PC-3 (cell line): ENCODE measurements at regions not wholly inside any gene's neighbourhood (a gene's known extent, or its start where the extent isn't known, plus 50 kb on each side); places are given as distances from the start of the nearest gene placed in this dataset.

Source experiments
- ATAC-seq: fragments of 200-7000 bp; cut with Tn5 transposase; 2 replicates; pipeline ENCODE4 v1.9.1; 2020; ENCODE audit warnings: mild to moderate bottlenecking, moderate library complexity
- BruUV-seq: library from RNA; stranded (reverse); fragments of 400-500 nt; replicated peaks from 2 replicates; lab custom pipeline; 2021; lab: Mats Ljungman, UMichigan
- CTCF ChIA-PET: fragments of 300-600 bp; sonication (Branson Sonifier 250); formaldehyde crosslinking; loops from one replicate; lab custom pipeline; 2022; ENCODE audit warnings: antibody characterized with exemption; lab: Charles Lee
- POLR2A ChIA-PET: fragments of 300-600 bp; sonication (Branson Sonifier 250); formaldehyde crosslinking; loops from one replicate; lab custom pipeline; 2022; ENCODE audit warnings: antibody characterized with exemption; ENCODE audit not compliant: unreplicated experiment; lab: Charles Lee
- DNase-seq: peaks from one replicate; pipeline ENCODE4 v3.0.0-alpha.2; 2015
- H2AFZ ChIP-seq: fragments of 300-600 bp; sonication (generic); 2 replicates; pipeline ENCODE4 v1.6.0; 2016; ENCODE audit warnings: antibody characterized with exemption, low read length
- H3F3A ChIP-seq: fragments of 300-600 bp; sonication (generic); one replicate; pipeline ENCODE4 v1.6.0; 2017; ENCODE audit warnings: antibody characterized with exemption, low read length, control low read depth, mild to moderate bottlenecking; ENCODE audit not compliant: unreplicated experiment
- H3K27ac ChIP-seq: fragments of 300-600 bp; sonication (generic); 2 replicates; pipeline ENCODE4 v1.5.1; 2016; ENCODE audit warnings: mild to moderate bottlenecking, low read length
- H3K27me3 ChIP-seq: fragments of 300-600 bp; sonication (generic); 2 replicates; pipeline ENCODE4 v1.6.1; 2016; ENCODE audit warnings: low read length, mixed read lengths
- H3K36me3 ChIP-seq: fragments of 300-600 bp; sonication (generic); 2 replicates; pipeline ENCODE4 v1.6.1; 2016; ENCODE audit warnings: low read depth, mixed run types, low read length, mixed read lengths
- H3K4me1 ChIP-seq: fragments of 300-600 bp; sonication (generic); 2 replicates; pipeline ENCODE4 v1.5.1; 2016; ENCODE audit warnings: low read length; ENCODE audit not compliant: insufficient read depth
- H3K4me2 ChIP-seq: fragments of 300-600 bp; sonication (generic); 2 replicates; pipeline ENCODE4 v1.6.0; 2016; ENCODE audit warnings: low read length
- H3K4me3 ChIP-seq: fragments of 300-600 bp; sonication (generic); 2 replicates; pipeline ENCODE4 v1.5.1; 2016; ENCODE audit warnings: mild to moderate bottlenecking, low read length, mixed read lengths
- H3K79me2 ChIP-seq: fragments of 300-600 bp; sonication (generic); 2 replicates; pipeline ENCODE4 v1.6.1; 2017; ENCODE audit warnings: low read length, mixed read lengths
- H3K9ac ChIP-seq: fragments of 300-600 bp; sonication (generic); 2 replicates; pipeline ENCODE4 v1.6.0; 2016; ENCODE audit warnings: mild to moderate bottlenecking, low read length
- H3K9me2 ChIP-seq: fragments of 300-600 bp; sonication (generic); replicated peaks from 2 replicates; pipeline ENCODE4 v1.6.1; 2016; ENCODE audit warnings: mixed run types, low read length, mixed read lengths
- H3K9me3 ChIP-seq: fragments of 300-600 bp; sonication (generic); 2 replicates; pipeline ENCODE4 v1.6.1; 2016; ENCODE audit warnings: low read length, mixed read lengths
- H4K20me1 ChIP-seq: fragments of 300-600 bp; sonication (generic); 2 replicates; pipeline ENCODE4 v1.6.1; 2016; ENCODE audit warnings: low read length, mixed read lengths
- EZH2 ChIP-seq: fragments of 300-600 bp; sonication (generic); IDR thresholded peaks from one replicate; pipeline ENCODE4 v1.6.1; 2017; ENCODE audit warnings: antibody characterized with exemption, mild to moderate bottlenecking, low read length; ENCODE audit not compliant: unreplicated experiment
- EZH2phosphoT487 ChIP-seq: fragments of 300-600 bp; sonication (generic); IDR thresholded peaks from 2 replicates; pipeline ENCODE4 v1.6.1; 2018; ENCODE audit warnings: mild to moderate bottlenecking, antibody characterized with exemption, low read length, borderline replicate concordance
- intact Hi-C: fragments of 100-400 bp; cut with micrococcal nuclease; formaldehyde crosslinking; loops from 2 replicates; pipeline ENCODE4 v1.9.0; 2023
- TF ChIP-seq, protein P1 (sequence below): fragments of 300-600 bp; sonication (generic); conservative IDR thresholded peaks from 2 replicates; pipeline ENCODE4 v1.5.1; 2017; ENCODE audit warnings: antibody characterized with exemption, low read depth, mild to moderate bottlenecking, low read length

DNA sequence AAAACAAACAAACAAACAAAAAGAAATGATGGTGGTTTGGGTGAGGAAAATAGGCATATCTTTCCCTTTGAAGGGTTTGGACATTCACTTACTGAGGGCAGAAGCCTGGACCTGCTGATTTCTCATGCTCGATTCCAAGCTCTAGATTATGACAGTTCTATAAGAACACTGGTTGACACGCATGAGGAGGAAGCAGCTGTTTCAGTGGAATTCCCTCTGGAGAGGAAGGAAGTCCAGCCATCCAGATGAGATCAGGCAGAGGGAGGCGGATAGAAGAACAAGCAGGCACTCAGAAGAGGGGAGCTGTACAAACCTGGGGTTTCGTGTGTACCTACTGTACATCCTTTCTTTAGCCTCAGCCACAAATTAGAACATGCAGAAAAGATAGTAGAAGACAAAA is 691.9 kb downstream of the INHBA start:
- TF ChIP-seq EZH2phosphoT487 (no peak), EZH2 (no peak)
- TF ChIP-seq, protein P1, sequence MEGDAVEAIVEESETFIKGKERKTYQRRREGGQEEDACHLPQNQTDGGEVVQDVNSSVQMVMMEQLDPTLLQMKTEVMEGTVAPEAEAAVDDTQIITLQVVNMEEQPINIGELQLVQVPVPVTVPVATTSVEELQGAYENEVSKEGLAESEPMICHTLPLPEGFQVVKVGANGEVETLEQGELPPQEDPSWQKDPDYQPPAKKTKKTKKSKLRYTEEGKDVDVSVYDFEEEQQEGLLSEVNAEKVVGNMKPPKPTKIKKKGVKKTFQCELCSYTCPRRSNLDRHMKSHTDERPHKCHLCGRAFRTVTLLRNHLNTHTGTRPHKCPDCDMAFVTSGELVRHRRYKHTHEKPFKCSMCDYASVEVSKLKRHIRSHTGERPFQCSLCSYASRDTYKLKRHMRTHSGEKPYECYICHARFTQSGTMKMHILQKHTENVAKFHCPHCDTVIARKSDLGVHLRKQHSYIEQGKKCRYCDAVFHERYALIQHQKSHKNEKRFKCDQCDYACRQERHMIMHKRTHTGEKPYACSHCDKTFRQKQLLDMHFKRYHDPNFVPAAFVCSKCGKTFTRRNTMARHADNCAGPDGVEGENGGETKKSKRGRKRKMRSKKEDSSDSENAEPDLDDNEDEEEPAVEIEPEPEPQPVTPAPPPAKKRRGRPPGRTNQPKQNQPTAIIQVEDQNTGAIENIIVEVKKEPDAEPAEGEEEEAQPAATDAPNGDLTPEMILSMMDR, result no peak
- H3K36me3 ChIP-seq, result no peaks in the 10 kb centered on the region
- no peaks in the 10 kb centered on the region for H4K20me1 ChIP-seq
- H2AFZ ChIP-seq, result no peak overlapping the region
- no peaks in the 10 kb centered on the region for H3K27me3 ChIP-seq
- peaks cover 16% of the 10 kb centered on the region for H3K4me1 ChIP-seq
- no peaks in the 10 kb centered on the region for H3K9me3 ChIP-seq
- CTCF ChIA-PET, result no interaction called here
- no peak for ATAC-seq
- no peaks in the 10 kb centered on the region for H3K79me2 ChIP-seq
- no peak overlapping the region for H3K4me3 ChIP-seq
- no peak for DNase-seq
- H3K4me2 ChIP-seq, result no peak overlapping the region
- no peak overlapping the region for H3K27ac ChIP-seq
- POLR2A ChIA-PET, result no interaction called here
- no peak overlapping the region for H3K9ac ChIP-seq
- intact Hi-C loops, result no loop called here
- BruUV-seq, result no TSS peak
- H3F3A ChIP-seq, result no peaks in the 10 kb centered on the region
- H3K9me2 ChIP-seq, result no peaks in the 10 kb centered on the region

DNA sequence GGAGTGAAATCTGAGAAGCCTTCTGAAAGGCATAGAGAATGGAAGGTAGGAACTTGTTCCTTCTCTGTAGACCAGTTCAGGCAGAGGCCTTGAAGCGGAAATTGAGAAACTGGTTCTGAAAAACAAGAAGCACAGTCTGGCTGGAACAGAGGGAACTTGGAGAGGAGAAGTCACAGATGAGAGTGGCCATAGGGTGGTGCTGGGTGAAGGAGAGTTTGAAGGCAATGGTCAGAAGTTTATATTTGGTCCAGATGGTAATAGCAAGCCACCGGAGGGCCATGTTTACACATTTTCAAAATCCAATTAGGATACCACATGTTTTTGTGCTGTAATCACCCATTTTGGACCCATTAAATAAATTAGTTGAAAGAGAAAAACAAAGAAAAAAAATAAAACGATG is 692.5 kb downstream of the INHBA start:
- BruUV-seq, result no TSS peak

DNA sequence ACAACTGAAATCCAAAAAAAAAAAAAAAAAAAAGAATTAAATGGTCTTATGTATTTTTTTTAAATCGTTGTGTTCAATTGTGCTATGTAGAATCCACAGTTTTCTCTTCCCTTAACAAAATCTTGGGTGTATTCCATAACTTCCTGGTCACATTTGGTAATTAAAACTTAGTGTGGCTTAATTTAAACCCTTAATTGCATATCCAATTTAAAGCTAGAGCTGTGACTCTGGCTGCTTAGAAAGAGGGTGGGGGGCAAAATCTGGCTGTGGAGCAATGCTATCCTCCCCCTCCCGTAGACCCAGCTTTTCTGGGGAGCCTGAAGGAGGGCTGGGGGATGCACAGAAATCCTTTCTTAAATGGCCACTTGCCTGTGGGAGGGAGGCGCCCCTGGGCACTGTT is 695.1 kb downstream of the INHBA start:
- Histone ChIP-seq H3K79me2 (no peaks in the 10 kb centered on the region), H3K9me3 (no peaks in the 10 kb centered on the region), H3K4me3 (no peak overlapping the region), H2AFZ (no peak overlapping the region), H3K27ac (no peak overlapping the region), H3K9me2 (no peaks in the 10 kb centered on the region), H3K9ac (no peak overlapping the region), H3K4me1 (peaks cover 48% of the 10 kb centered on the region), H3F3A (no peaks in the 10 kb centered on the region), H3K4me2 (no peak overlapping the region), H4K20me1 (no peaks in the 10 kb centered on the region), H3K36me3 (no peaks in the 10 kb centered on the region), H3K27me3 (no peaks in the 10 kb centered on the region)
- DNase-seq, result no peak
- TF ChIP-seq EZH2 (no peak), EZH2phosphoT487 (no peak)
- TF ChIP-seq, protein P1, result no peak
- ChIA-PET CTCF (interaction anchor here (0.5 kb wide), 1 partner anchor 184 kb away, joined by 3 read pairs; no protein-coding TSS in a partner anchor), POLR2A (no interaction called here)
- intact Hi-C loops, result loop anchor here (2.0 to 5.0 kb wide), 5 partner anchors 99 to 697 kb away; no protein-coding TSS in a partner anchor
- ATAC-seq, result no peak
- no TSS peak for BruUV-seq

More for the DNA sequence above, 692.5 kb downstream of the INHBA start:
- no peak overlapping the region for H3K27ac ChIP-seq
- H3F3A ChIP-seq, result no peaks in the 10 kb centered on the region
- no peaks in the 10 kb centered on the region for H3K36me3 ChIP-seq
- no peaks in the 10 kb centered on the region for H3K9me3 ChIP-seq
- no peaks in the 10 kb centered on the region for H3K27me3 ChIP-seq
- ChIA-PET POLR2A (no interaction called here), CTCF (no interaction called here)
- no peaks in the 10 kb centered on the region for H4K20me1 ChIP-seq
- no peaks in the 10 kb centered on the region for H3K9me2 ChIP-seq
- no peak overlapping the region for H3K4me2 ChIP-seq
- DNase-seq, result no peak
- H3K4me3 ChIP-seq, result no peak overlapping the region
- intact Hi-C loops, result no loop called here
- no peak overlapping the region for H3K9ac ChIP-seq
- peaks cover 22% of the 10 kb centered on the region for H3K4me1 ChIP-seq
- no peak for TF ChIP-seq EZH2
- TF ChIP-seq EZH2phosphoT487, result no peak
- TF ChIP-seq, protein P1, result no peak
- H2AFZ ChIP-seq, result no peak overlapping the region
- ATAC-seq, result no peak
- no peaks in the 10 kb centered on the region for H3K79me2 ChIP-seq
